ENCODE measurements at regions not wholly inside any gene's neighbourhood (a gene's known extent, or its start where the extent isn't known, plus 50 kb on each side); places are given as distances from the start of the nearest gene placed in this dataset.

DNA sequence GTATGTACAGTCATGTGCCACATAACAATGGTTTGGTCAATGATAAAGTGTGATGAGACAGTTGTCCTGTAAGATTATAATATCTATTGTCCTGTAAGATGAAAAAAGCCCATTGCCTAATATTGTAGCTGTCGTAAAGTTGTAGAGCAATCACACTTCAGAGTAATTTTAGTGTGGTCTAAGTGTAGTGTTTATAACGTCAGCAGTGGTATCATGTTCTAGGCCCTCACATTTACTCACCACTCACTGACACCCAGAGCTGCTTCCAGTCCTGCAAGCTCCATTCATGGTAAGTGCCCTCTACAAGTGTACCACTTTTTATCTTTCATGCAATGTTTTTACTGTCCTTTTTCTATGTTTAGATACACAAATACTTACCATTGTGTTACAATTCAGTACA, 259.9 kb upstream of the RAB4A start:
- TF ChIP-seq, protein P1, sequence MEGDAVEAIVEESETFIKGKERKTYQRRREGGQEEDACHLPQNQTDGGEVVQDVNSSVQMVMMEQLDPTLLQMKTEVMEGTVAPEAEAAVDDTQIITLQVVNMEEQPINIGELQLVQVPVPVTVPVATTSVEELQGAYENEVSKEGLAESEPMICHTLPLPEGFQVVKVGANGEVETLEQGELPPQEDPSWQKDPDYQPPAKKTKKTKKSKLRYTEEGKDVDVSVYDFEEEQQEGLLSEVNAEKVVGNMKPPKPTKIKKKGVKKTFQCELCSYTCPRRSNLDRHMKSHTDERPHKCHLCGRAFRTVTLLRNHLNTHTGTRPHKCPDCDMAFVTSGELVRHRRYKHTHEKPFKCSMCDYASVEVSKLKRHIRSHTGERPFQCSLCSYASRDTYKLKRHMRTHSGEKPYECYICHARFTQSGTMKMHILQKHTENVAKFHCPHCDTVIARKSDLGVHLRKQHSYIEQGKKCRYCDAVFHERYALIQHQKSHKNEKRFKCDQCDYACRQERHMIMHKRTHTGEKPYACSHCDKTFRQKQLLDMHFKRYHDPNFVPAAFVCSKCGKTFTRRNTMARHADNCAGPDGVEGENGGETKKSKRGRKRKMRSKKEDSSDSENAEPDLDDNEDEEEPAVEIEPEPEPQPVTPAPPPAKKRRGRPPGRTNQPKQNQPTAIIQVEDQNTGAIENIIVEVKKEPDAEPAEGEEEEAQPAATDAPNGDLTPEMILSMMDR (IDR thresholded peaks at IDR 0.05): no peak
- no peak for TF ChIP-seq POLR2A (IDR thresholded peaks at IDR 0.05)
